Stimulated activated CD8-positive, alpha-beta memory T cell treated with anti-CD3 and anti-CD28 coated beads, Interleukin-2, amount 100 ng/mL, for 1 hour (primary cell): ENCODE measurements at regions not wholly inside any gene's neighbourhood (a gene's known extent, or its start where the extent isn't known, plus 50 kb on each side); places are given as distances from the start of the nearest gene placed in this dataset.
"Not testable (repeated sequence)": the region's sequence is repeated elsewhere in the genome, so short reads cannot be mapped to it uniquely, and the experiment has no call there.

Source experiments
- DNase-seq, 2 donors: peaks; one replicate each; pipeline ENCODE4 v3.0.0-alpha.2; 2020; ENCODE audit warnings: low read depth in 2 of 2

DNA sequence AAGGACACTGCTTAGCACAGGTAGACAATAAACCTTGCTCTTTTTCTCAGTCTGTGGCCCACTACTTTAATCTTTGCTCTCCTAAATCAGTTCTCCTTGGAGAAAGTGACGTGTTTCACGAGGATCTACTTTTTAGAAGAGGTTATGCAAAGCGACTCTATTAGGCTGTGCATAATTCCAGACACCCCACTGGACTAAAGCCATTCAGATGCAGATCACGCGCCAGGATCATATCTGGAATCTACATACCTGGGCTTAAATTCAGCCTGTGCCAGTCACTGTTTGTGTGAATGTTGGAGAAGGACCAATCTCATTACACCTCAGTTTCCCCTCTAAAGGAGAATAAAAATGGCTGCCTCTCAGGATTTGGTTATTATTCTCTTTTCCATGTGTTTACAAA lies 413.0 kb upstream of the MYT1L start:
- DNase-seq: no peak

DNA sequence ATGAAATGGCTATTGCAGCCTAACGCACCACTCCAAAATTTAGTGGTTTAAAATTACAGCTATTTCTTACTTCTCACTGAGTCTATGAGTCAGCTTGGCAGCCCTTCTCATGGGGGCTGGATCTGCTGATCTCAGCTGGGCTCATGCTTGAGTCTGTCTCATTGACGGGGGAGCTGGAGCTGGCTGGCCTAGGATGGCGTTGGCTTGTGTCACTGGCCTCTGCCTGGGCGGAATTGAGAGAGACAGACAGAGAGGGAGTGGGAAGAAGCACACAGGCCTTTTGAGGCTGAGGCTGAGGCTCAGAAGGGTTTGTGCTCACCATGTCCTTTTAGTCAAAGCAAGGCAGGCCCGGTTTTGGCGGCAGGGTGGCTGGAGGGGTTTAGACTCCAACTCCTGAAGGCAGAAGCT lies 412.1 kb upstream of the MYT1L start:
- DNase-seq: no peak

DNA sequence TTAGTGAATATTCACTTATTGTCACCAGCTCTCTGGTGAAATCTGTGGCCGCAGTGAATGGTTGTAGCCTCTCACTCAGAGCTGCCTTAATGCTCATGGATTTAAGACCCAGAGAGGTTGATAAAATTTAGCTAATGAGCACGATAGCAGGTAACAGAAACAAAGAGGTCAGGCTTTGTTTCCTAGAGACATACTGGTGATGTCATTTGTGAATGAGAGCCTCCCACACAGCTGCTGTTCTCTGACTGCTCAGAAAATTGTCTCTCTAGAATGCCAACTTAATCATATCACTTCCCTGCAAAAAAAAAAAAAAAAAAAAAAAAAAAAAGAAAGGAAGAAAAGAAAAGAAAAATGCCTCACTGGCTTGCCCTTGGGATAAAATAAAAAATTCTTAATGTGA lies 411.7 kb upstream of the MYT1L start:
- no peak for DNase-seq

DNA sequence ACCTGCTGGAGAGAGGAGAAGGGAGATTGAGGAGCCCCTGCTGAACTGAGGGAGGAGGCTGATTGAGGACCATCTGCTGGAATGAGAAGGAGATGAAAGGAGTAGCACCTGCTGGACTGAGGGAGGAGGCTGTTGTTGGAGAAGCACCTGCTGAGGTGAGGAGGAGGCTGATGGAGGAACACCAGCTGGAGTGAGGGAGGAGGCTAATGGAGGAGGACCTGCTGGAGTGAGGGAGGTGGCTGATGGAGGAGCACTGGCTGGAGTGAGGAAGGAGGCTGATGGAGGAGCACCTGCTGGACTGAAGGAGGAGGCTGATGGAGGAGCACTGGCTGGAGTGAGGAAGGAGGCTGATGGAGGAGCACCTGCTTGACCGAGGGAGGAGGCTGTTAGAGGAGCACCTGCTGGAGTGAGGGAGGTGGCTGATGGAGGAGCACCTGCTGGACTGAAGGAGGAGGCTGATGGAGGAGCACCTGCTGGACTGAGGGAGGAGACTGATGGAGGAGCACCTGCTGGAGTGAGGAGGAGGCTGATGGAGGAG lies 409.2 kb upstream of the MYT1L start:
- DNase-seq: no peak

DNA sequence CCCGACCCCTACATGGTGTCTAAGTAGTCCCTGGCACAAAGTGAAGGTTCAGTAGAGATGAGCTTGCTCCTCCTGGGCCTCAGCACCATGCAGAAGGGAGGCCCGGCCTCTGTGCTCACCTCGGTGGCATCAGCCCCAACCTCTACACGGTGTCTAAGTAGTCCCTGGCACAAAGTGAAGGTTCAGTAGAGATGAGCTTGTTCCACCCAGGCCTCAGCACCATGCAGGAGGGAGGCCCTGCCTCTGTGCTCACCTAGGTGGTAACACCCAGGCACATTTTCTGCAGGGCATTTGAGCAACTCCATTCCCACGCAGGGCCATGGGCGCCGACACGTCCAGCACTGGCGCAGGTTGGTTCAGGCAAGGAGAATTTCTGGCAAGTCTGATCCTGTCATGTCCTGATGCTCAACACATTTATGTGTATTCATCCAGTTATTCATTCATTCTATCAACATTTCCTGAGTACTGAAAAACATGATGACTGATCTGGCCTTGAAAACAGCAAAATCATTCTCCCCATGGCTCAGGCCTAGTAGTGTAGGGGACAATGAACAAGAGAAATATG lies 408.2 kb upstream of the MYT1L start:
- no peak for DNase-seq

DNA sequence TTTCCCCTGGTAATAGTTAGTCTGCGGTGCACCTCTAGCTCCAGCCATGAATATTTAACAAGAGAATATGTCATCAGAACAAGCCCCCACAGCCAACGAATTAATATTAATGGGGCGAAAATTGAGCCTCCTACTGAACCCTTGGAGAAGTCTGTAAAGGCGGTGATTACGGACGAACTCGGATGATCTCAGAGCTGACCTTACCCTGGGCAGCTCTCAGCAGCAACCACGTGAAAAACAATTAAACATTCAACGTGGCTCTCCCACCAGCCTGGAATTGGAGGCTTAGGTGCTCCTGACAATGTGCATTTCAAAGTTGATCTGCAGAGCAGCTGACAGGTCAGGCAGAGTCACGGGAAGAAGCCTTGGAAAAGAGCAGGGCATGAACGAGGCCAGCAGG lies 407.6 kb upstream of the MYT1L start:
- DNase-seq: no peak

DNA sequence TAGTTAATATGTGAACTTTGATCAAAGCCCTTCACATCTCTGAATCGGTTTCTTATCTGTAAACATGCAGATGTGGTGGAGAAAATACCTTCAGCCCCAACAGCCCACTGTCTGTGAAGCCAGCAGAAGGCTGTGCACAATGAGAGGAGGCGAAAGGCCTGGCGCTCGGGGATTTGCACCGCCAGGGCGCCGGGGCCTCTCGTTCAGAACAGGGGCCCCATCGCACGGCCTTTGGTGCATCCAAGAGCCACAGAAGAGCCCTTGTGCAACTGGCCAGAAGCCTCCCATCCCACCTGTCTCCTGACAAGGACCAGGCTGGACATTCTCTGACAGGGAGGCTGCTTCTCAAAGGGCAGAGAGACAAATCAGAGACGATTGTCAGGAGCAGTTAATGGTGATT lies 407.2 kb upstream of the MYT1L start:
- DNase-seq: no peak

DNA sequence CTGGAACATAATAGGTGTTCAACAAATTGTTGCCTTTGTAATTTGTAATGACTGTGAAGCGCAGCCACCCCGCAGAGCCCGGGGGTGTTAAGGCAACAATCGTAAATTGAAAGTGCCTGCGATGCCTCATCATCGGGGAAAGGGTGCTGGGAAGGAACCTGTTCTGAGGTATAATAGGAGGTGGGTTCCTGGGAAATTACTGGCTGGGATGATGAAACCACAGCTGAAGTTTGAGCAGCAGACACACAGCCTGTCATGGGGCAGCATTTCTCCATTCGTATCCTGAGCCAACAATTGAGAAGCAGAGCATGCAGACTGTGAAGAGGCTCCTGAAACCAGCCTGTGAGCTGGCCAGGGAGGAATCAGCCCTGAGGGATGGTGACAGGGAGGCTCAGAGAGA lies 404.0 kb upstream of the MYT1L start:
- no peak for DNase-seq

DNA sequence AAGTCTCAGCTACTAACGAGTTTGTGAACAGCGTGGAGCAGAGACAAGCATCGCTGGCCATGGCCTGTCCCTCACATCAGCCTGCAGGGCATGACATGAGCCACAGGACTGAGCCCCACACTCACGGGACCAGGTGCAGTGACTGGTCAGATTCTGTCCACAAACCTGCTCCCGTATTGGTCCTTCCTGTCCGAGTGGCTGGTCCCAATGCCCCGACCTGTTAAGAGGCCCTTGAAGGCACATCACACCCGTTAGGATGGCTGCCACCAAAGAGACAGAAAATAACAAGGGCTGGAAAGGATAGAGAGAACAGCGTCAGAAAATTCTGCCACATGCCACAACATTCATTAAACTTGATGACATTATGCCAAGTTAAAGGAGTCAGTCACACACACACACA lies 403.2 kb upstream of the MYT1L start:
- no peak for DNase-seq

DNA sequence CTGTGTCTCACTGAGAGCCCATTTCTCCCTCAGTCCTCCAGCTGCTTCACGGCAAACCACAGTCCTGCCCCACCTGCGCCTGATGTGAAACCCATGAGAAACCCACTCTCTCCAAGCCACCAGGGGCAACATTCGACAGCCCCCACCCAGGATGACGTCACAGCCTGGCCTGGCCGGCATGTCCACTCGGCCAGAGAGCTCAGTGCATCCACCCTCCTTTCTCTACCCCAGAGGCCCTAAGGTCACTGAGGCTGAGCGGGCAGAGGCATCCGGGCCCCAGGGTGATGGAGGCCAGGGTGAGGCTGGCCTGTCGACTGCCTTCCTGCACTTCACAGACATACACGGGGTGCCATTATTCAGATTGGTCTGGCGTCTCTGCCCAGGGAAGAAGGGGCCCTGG lies 402.7 kb upstream of the MYT1L start:
- no peak for DNase-seq

DNA sequence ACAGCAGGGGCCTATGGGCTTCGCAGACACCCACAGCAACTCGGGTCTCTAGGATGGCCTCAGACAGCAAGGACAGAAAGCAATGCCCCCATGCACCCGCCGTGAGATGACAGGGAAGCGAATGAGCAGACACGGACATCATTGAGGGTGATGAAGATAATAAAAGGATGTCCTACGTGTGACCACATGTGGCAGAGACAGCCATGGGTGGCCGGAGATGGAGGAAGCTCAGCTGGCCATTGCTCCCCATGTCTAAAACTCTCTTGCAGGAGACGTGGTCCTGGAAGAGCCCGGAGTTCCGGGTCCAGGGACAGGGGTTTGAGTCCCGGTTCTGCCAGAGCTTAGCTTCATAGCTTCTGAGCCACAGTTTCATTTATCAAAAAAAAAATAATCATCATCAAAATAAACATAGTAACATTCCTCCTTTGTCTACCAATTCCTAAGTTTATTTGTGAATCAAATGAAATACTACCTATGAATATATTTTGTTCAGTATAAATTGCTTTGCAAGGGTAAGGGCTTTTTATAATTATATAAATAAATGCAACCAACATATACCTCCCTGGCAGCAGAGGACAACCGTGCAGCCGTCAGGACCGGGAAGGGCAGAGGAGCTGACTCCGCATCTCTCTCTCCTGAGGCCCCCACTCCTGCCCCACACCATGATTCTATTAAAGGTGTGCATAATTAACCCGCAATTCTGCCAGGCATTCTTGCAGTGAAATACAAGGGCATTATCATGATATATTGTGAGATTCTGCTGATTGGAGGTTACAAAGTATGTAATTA lies 401.4 kb upstream of the MYT1L start:
- DNase-seq: no peak

DNA sequence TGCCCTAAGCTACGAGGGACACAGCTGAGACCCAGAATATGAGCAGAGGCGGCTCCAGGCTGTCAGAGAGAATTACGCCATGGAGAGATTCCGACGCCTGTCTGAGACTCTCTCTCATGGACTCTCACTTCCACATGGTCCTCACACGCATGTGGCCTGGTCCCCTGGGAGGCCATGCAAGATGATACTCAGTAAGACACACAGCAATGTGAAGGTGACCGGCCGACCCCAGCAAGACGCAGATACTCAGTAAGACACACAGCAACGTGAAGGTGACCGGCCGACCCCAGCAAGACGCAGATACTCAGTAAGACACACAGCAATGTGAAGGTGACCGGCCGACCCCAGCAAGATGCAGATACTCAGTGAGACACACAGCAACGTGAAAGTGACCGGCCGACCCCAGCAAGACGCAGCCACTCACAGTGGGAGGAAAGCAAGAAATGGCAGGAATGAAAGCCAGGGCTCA lies 400.8 kb upstream of the MYT1L start:
- DNase-seq: no peak

DNA sequence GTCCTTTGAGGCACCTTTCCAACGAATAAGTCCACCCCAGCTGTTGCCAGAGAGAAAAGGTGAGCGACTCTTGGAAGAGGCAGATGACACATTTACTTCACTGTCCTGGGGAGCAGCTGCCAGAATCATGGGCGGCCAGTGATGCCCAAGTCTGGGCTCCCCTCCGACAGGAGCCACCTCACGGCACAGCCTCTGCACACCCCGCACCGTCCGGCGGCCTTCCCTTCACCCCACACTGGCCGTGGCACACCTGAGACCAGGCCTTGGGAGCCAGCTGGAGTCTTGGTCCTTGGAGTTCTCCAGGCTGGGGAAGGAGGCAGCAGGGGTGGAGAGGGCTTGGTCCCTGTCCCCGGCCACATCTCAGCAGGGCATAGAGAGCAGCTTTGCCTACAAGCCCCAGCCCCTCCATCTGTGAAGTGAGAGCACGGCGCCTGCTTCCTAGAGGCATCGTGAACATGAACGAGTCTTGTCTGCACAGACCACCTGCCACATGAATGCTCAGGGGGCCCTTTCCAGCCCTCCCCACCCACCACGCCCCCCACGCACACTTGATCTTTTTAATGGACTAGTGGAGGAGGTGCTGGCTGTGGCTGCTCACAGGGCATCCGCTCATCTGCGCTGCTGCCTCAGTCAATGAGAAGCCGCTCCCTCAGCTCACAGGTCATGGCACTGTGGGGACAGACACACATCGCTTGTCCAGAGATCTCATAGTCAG lies 400.2 kb upstream of the MYT1L start:
- DNase-seq: no peak

DNA sequence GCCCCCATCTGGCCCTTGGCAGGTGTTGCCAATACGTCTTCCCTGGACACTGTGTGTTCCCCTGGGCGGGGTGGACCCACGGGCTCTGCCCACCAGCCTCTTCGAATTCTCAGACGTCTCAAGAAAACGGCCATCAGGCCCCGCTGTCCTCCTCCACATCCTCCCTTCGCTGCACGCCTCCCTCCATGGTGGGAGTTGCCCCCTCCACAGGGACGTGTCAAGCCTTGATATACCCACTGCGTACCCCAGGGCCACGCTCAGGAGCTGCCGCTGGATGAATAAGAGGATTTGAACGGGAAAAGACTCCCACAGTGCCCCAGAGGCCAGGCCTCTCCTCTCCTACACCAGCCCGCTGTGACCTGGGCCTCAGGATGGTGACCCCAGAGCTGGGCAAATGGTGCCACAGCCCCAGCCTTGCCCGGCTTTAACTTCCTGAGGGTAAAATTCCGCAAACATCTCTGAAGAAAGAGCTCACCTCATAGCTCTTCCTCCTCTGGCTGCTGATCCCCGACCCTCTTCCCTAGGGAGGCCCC lies 399.3 kb upstream of the MYT1L start:
- DNase-seq: no peak

DNA sequence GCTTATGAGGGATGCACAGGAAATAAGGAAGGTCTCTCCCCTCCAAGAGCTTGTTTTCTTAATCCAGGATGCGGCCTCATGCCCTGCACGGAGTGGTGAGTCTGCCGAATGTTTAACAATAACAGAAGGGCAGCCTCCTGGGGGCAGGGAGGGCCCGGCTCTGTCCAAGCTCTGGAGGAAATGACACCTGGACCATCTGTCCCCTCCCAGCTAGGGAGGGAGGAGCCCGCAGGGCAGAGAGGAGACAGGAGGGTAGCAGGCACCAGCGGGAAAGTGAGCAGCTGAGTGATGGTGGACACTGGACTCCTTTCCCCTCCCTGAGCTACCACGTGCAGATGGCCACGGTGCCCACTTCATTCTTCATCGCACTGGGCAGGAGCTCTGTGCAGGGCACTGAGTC lies 398.2 kb upstream of the MYT1L start:
- DNase-seq: no peak

DNA sequence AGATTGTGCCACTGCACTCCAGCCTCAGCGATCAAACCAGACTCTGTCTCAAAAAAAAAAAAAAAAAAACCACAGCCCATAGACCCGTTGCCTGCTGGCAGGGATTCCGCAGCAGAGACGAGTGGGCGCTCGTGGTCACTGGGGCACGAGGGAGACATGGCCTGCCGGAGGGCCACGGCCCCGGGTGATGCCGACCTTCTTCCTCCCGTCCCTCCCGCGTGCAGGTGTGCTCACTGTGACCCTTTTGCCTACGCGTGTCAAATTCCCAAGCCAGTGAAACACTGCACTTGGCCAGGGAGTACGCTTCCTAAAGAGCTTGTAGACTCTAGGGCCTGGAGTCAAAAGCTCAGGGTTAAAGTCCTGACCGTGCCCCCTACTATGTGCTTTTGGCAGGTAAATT lies 397.6 kb upstream of the MYT1L start:
- no peak for DNase-seq

DNA sequence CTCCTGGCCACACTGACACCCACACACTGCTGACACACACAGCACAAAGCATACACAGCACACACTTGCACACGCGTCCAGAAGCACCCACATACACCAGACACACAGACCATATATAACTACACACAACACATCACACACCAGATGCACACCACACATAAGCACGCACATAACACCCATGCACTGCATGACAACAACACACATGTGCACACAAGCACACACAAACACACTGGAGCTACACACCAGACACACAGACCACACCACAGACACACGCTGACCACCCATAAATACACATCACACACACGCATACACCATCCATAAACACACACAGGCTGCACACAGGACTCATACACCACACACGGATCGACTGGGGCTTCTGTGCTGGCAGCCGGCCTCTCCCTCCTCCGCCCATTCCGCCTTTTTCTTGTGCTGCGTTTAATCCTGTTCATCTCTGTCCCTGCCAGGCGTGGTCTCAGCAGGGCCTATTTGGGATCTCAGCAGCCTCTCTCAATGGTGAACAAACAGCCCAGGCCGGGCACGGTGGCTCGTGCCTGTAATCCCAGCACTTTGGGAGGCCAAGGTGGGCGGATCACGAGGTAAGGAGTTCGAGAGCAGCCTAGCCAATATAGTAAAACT lies 396.9 kb upstream of the MYT1L start:
- DNase-seq: no peak

DNA sequence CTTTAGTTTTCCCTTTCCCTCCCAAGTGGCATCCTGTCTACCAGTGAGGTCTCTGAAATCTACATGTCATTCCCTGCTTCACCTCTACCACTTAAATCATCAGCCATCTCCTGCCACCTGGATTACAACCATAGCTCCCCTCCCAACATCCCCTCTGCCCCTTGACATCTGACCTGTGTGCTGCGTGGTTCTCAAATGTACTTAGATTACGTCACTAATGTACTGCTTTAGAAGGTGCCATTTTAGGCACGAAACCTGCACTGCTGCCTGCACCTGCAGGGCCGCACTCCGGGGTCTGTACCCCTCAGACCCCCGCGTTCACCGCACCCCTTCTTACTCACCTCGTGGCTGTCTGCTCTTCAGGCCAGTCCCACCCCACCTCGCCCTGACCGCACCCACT lies 395.1 kb upstream of the MYT1L start:
- DNase-seq: no peak

DNA sequence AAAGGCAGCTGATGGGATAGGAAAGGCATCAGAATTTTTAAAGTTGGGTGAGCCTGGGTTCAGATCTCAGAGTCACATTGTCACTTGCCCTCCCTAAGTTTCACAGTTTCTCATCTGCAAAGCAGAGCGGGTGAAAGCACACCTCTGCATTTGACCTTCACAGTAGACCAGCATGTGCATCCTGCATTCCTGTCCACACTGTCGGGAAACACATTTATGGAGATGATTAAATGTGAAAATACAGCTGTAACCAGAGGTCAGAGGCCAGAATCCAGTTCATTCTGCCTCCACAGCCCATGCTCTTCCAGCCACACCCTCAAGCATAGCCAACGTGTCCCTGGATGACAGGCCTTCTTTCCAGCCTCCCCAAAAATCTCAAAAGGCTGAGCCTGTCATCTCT lies 392.0 kb upstream of the MYT1L start:
- DNase-seq: no peak

DNA sequence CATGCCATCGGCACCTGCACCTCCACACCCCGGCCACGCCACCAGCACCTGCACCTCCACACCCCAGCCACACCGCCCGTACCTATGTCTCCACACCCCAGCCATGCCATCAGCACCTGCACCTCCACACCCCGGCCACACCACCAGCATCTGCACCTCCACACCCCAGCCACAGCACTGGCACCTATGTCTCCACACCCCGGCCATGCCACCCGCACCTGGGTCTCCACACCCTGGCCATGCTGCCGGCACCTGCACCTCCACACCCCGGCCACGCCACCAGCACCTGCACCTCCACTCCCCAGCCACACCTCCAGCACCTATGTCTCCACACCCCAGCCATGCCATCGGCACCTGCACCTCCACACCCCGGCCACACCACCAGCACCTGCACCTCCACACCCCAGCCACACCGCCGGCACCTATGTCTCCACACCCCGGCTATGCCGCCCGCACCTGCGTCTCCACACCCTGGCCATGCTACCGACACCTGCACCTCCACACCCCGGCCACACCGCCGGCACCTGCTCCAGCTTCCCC lies 390.3 kb upstream of the MYT1L start:
- DNase-seq: no peak

DNA sequence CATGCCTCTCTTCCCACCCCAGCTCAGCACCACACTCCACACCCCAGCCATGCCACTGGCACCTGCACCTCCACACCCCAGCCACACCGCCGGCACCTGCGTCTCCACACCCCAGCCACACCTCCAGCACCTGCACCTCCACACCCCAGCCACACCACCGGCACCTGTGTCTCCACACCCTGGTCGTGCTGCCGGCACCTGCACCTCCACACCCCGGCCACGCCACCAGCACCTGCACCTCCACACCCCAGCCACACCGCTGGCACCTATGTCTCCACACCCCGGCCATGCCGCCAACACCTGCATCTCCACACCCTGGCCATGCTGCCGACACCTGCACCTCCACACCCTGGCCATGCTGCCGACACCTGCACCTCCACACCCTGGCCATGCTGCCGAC lies 389.7 kb upstream of the MYT1L start:
- not testable (repeated sequence) for DNase-seq

DNA sequence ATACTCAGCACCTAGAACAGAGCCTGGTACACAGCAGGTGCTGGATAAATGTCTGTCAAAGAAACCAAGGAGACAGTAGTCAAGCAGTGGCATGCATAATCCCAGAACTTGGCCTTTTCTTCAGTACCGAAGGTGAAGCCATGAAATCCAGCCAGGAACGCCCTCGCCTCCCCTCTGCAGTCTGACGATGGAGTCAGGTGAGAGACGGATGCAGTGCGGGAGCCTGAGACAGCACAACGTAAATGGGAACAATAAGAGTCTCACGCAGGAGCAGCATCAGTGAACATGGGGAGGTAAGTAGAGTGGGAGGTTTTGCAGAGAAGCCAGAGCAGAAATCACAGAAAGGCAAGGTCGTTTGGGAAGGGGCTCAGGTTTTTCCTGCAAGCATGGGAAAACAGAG lies 389.3 kb upstream of the MYT1L start:
- no peak for DNase-seq
